T-cell (primary cell): ENCODE measurements at regions not wholly inside any gene's neighbourhood (a gene's known extent, or its start where the extent isn't known, plus 50 kb on each side); places are given as distances from the start of the nearest gene placed in this dataset.
"Not testable (repeated sequence)": the region's sequence is repeated elsewhere in the genome, so short reads cannot be mapped to it uniquely, and the experiment has no call there.

Experiments used
- ATAC-seq, 4 experiments: fragments of 200-7000 bp in 3 of 4; fragments of 150-1000 bp in 1 of 4; cut with Tn5 transposase; replicated peaks in 1 of 4; 1 replicate in 3 of 4; 2 replicates in 1 of 4; pipeline ENCODE4 v1.10.0; 2021; ENCODE audit warnings: moderate library complexity in 3 of 4, mild to moderate bottlenecking in 2 of 4, moderate number of reproducible peaks in 1 of 4
- CTCF ChIA-PET, 2 donors: fragments of 300-600 bp; sonication (Branson Sonifier 250); formaldehyde crosslinking; loops; one replicate each; lab custom pipeline; 2022; ENCODE audit warnings: antibody characterized with exemption in 2 of 2; lab: Charles Lee
- POLR2A ChIA-PET, 2 donors: fragments of 300-600 bp; sonication (Branson Sonifier 250); formaldehyde crosslinking; loops; one replicate each; lab custom pipeline; 2022; ENCODE audit warnings: antibody characterized with exemption in 2 of 2; lab: Charles Lee
- DNase-seq, 35 experiments: peaks; one replicate each; pipeline versions ENCODE4 v3.0.0 to v3.0.0-alpha.2; 2013 to 2023
- H3K27ac ChIP-seq: one replicate; pipeline ENCODE4 v1.5.1; 2013; ENCODE audit warnings: low read length
- H3K27me3 ChIP-seq, 2 experiments: replicated peaks in 1 of 2; 1 replicate in 1 of 2; 2 replicates in 1 of 2; pipeline versions ENCODE4 v1.6.1 to v1.7.0; 2013; ENCODE audit warnings: low read length in 1 of 2, mixed read lengths in 1 of 2; ENCODE audit not compliant: control insufficient read depth in 2 of 2, insufficient read depth in 2 of 2; ENCODE audit errors: extremely low read depth in 1 of 2
- H3K36me3 ChIP-seq, 2 donors: 1 replicate in 1 of 2; 2 replicates in 1 of 2; pipeline versions ENCODE4 v1.6.1 to v1.7.0; 2013; ENCODE audit warnings: low read length in 1 of 2; ENCODE audit not compliant: control insufficient read depth in 2 of 2, insufficient read depth in 1 of 2; ENCODE audit errors: extremely low read depth in 1 of 2
- H3K4me1 ChIP-seq, 2 experiments: 1 replicate in 1 of 2; 2 replicates in 1 of 2; pipeline versions ENCODE4 v1.6.1 to v1.7.0; 2013; ENCODE audit warnings: low read length in 2 of 2, mixed read lengths in 1 of 2; ENCODE audit not compliant: insufficient read depth in 2 of 2, control insufficient read depth in 1 of 2; ENCODE audit errors: extremely low read depth in 1 of 2
- H3K4me3 ChIP-seq, 2 donors: 1 replicate in 1 of 2; 2 replicates in 1 of 2; pipeline versions ENCODE4 v1.5.1 to v1.7.0; 2013; ENCODE audit warnings: mild to moderate bottlenecking in 2 of 2, low read length in 1 of 2, moderate library complexity in 1 of 2; ENCODE audit not compliant: control insufficient read depth in 1 of 2; ENCODE audit errors: extremely low read depth in 1 of 2
- H3K9me3 ChIP-seq: 2 replicates; pipeline ENCODE4 v1.7.0; 2013
- H3K27ac Mint-ChIP-seq, 2 donors: one replicate each; pipeline ENCODE4 v1.8.0; 2020 to 2021; ENCODE audit warnings: mild to moderate bottlenecking in 2 of 2, mixed read lengths in 2 of 2
- H3K27me3 Mint-ChIP-seq, 2 donors: one replicate each; pipeline ENCODE4 v1.8.0; 2021 to 2022; ENCODE audit warnings: mixed read lengths in 2 of 2
- H3K36me3 Mint-ChIP-seq: one replicate; pipeline ENCODE4 v1.8.0; 2021; ENCODE audit warnings: mixed read lengths
- H3K4me1 Mint-ChIP-seq, 3 donors: one replicate each; pipeline ENCODE4 v1.8.0; 2020 to 2022; ENCODE audit warnings: mixed read lengths in 3 of 3, mild to moderate bottlenecking in 1 of 3
- H3K4me3 Mint-ChIP-seq, 3 donors: one replicate each; pipeline ENCODE4 v1.8.0; 2020 to 2022; ENCODE audit warnings: mild to moderate bottlenecking in 3 of 3, mixed read lengths in 3 of 3, moderate library complexity in 3 of 3
- H3K9me3 Mint-ChIP-seq, 3 donors: one replicate each; pipeline ENCODE4 v1.8.0; 2020 to 2022; ENCODE audit warnings: mixed read lengths in 3 of 3
- WGBS: methylation state at CpG from one replicate; pipeline ENCODE4 v1.1.5; 2013; ENCODE audit warnings: missing lambda C conversion rate; ENCODE audit not compliant: insufficient coverage; 5-methylcytosine and 5-hydroxymethylcytosine counted together

DNA sequence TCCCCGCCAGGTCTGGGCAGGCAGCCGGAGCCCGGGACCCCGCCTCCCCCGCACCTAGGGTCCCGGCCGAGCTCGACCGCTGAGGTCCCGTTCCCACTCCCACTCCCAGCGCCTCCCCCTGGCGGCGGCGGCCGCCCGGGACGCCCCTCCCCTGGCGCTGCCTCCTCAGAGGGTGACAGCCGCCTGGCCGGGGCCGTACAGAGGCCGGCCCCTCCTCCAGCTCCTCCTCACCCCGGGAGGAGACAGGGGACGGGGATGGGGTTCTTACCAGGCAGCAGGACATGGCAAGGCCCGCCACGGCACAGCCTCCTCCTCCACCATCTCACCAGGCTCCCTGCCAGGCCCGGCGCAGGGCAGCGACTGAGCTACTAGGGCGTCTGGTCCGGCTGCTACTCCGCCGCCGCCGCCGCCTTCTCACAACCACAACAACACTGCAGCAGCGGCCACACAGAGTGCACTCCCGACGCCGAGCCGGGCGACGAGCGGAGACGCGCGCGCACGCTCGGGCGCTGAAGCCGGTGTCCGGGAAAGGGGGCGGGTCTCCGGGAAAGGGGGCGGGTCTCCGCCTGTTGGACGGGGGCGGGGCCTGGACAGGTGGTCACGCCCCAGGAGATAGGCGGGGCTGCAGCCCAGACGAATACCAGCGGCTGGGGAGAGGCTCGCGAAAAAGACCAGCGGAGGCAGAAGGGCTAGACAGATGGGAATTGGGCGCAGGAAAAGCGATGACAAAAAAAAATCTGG, 115.4 kb downstream of the POTEB3 start:
- H3K4me3 ChIP-seq, H3K36me3 Mint-ChIP-seq, POLR2A ChIA-PET, H3K27ac Mint-ChIP-seq, CTCF ChIA-PET, H3K36me3 ChIP-seq, H3K27me3 ChIP-seq, H3K27ac ChIP-seq, H3K9me3 Mint-ChIP-seq, H3K4me1 ChIP-seq, H3K27me3 Mint-ChIP-seq, H3K9me3 ChIP-seq, H3K4me1 Mint-ChIP-seq: not testable (repeated sequence)
- peak; percentile 67 to 83 (median 82) for ATAC-seq
- WGBS, result no CpG with 5 or more reads among the region's 68 CpGs
- H3K4me3 Mint-ChIP-seq, result peak overlapping the region; percentile 46 to 61 (median 58)
- DNase-seq, result peak in 8 of 35 experiments; percentile 0 to 27 (median 14)

DNA sequence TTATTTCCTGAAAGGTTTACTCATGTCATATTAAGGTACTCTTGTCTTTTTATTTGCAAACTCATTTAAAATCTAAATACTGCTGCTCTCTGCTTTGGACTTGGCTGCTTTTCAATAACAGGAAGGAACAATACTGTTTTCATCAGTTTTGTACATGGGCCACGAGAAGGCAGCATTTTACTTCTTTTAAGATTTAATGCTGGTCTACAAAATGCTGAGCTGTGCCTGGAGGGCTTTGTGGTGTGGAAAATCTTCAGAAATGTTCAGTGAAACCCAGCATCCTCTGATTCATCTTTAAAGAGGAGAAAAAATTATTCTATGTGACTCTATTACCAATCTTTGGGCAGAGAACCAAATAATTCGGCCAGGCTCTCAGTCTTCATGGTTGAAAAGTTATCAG, 155.9 kb downstream of the POTEB3 start:
- H3K4me1 Mint-ChIP-seq, POLR2A ChIA-PET, H3K27me3 Mint-ChIP-seq, H3K36me3 ChIP-seq, H3K4me3 ChIP-seq, H3K27ac Mint-ChIP-seq, H3K27me3 ChIP-seq, H3K27ac ChIP-seq, H3K36me3 Mint-ChIP-seq, H3K4me3 Mint-ChIP-seq, H3K9me3 ChIP-seq, H3K4me1 ChIP-seq, DNase-seq, H3K9me3 Mint-ChIP-seq: not testable (repeated sequence)
- WGBS, result no CpG with 5 or more reads among the region's 2 CpGs
- ATAC-seq, result peak; percentile 52 to 79 (median 69)
- CTCF ChIA-PET, result interaction anchor here in 1 of 2 donors (0.6 to 0.9 kb wide), 3 partner anchors 11 to 15 kb away, joined by 3 to 4 read pairs (median 3); no protein-coding TSS in a partner anchor

DNA sequence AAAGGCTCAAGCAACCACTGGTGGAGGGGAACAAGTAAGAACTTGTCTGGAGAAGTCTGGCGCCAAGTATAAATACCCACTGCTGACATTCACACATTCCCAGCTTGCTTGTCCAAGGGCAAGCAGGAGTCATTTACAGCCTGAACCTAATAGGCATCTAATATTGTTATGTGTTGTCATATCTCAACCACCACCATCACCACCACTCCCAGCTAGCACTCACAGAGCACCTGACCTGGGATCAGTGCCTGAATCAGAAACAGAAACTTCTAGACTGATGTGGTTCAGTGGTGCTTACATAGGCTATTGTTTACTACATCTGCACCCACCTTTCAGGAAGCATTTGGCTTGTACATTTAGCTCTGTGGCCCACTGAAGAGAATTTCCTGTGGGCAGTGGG, 157.1 kb downstream of the POTEB3 start:
- H3K27ac ChIP-seq, DNase-seq, CTCF ChIA-PET, H3K36me3 ChIP-seq, H3K27ac Mint-ChIP-seq, POLR2A ChIA-PET, H3K4me1 ChIP-seq, H3K4me1 Mint-ChIP-seq, H3K4me3 Mint-ChIP-seq, H3K36me3 Mint-ChIP-seq, H3K27me3 ChIP-seq, H3K4me3 ChIP-seq, H3K9me3 ChIP-seq, H3K9me3 Mint-ChIP-seq, H3K27me3 Mint-ChIP-seq: not testable (repeated sequence)
- no CpG with 5 or more reads among the region's 1 CpG for WGBS
- peak; percentile 24 to 66 (median 57) for ATAC-seq

DNA sequence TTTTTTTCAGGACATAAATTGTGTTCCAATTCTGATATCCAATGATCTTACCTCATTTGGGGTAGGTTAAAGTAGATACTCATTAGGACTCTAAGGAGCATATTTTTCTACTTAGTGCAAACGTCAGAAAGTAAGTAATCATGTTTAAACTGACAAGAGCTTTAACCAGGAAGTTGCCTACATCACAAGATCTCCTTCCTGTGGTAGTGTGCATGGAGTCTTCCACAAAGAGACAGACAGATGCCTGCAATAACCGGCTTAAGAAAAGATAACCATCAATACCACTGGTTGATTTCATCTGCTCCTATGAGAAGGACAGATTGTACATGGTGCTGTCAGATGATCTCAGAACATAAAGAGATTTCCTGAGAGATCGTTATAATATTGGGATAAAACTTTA, 160.0 kb downstream of the POTEB3 start:
- H3K36me3 Mint-ChIP-seq, H3K36me3 ChIP-seq, POLR2A ChIA-PET, H3K4me1 Mint-ChIP-seq, H3K27me3 Mint-ChIP-seq, DNase-seq, H3K27me3 ChIP-seq, H3K9me3 Mint-ChIP-seq, H3K4me3 Mint-ChIP-seq, H3K4me1 ChIP-seq, H3K9me3 ChIP-seq, H3K27ac ChIP-seq, H3K27ac Mint-ChIP-seq, H3K4me3 ChIP-seq: not testable (repeated sequence)
- no CpG with 5 or more reads among the region's 3 CpGs for WGBS
- peak; percentile 30 to 65 (median 56) for ATAC-seq
- CTCF ChIA-PET, result interaction anchor here in 1 of 2 donors (0.6 kb wide), 1 partner anchor 1819 kb away, joined by 5 read pairs; no protein-coding TSS in a partner anchor

DNA sequence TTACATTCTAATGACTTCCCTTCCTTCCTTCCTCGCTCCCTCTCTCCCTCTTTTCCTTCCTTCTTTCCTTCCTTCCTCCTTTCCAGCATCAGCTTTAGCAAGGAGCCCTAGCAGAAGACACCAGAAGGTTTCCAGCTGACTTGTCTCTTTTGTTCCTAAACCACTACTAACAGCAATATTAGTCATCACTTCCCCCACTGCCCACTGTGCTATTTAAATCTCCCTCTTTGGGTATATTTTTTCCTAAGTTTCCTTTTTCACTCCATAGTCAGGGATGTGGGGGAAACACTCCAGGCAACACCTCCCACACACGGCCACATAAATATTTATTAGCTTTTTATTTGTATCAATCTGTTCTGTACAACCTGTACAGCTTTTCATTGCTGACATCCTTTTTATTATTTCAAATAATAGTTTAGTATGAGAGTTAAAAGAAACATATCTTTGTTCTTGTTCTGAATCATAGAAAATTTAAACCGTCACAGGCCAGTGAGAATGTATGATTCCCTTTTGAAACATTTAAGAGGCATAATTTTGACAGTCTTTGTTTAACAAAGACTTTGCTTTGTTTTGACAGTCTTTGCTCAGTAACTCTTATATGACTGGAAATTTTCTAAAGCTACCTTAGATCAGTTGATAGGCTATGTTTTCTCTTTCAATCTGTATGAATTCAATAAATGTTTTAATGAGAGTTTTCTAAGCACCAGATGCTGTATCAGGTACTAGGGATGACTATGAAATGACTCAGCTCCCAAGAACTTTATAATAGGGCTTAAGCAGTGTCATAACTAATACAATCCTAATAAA, 167.9 kb downstream of the POTEB3 start:
- peaks cover 2 to 12% of the 10 kb centered on the region in 2 donors for H3K27me3 Mint-ChIP-seq
- WGBS, result 43% methylated on average over 2 of the region's 3 CpGs
- H3K4me3 ChIP-seq, POLR2A ChIA-PET, DNase-seq, H3K27ac Mint-ChIP-seq, H3K36me3 ChIP-seq, H3K9me3 Mint-ChIP-seq, H3K27me3 ChIP-seq, H3K36me3 Mint-ChIP-seq, H3K4me1 Mint-ChIP-seq, H3K4me3 Mint-ChIP-seq, H3K27ac ChIP-seq, H3K9me3 ChIP-seq, H3K4me1 ChIP-seq: not testable (repeated sequence)
- CTCF ChIA-PET, result interaction anchor here (0.6 to 1.5 kb wide), 3 partner anchors 10 to 1008 kb away, joined by 3 to 4 read pairs (median 3); no protein-coding TSS in a partner anchor
- peak in 1 of 4 experiments; percentile 6 for ATAC-seq

DNA sequence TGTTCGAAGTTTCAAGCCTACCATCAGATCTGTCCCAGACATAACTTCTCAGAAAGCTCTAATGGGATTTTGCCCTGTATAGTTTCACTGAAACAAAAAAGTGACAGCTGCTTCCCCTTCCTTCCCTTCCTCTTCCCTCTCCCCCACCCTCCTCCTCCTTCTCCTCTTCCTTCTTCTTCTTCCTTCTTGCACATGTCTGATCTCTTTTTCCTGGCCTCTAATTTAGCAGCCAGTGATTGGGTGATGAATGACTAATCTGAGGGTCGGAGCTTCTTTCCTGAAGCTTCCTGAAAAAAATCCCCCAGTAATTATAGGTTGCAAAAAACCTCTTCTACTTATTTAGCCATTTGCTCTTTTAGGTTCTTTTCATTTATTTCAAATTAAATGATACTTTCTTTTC, 168.7 kb downstream of the POTEB3 start:
- H3K27me3 Mint-ChIP-seq, result peaks cover 4 to 12% of the 10 kb centered on the region in 2 donors
- CTCF ChIA-PET, result interaction anchor here in 1 of 2 donors (0.6 to 1.5 kb wide), 2 partner anchors 13 to 14 kb away, joined by 4 to 6 read pairs; no protein-coding TSS in a partner anchor
- H3K9me3 Mint-ChIP-seq, result no peaks in the 10 kb centered on the region

More for the DNA sequence above, 168.7 kb downstream of the POTEB3 start:
- no peak overlapping the region for H3K27ac Mint-ChIP-seq
- no peaks in the 10 kb centered on the region for H3K36me3 ChIP-seq
- H3K27me3 ChIP-seq, result peaks cover 6% of the 10 kb centered on the region in 2 experiments
- 44% methylated on average over 2 of the region's 2 CpGs for WGBS
- no peak for DNase-seq
- no peaks in the 10 kb centered on the region for H3K4me1 ChIP-seq
- no peak overlapping the region for H3K4me3 ChIP-seq
- ATAC-seq, result no peak
- H3K36me3 Mint-ChIP-seq, result no peaks in the 10 kb centered on the region
- no peaks in the 10 kb centered on the region for H3K4me1 Mint-ChIP-seq
- H3K9me3 ChIP-seq, result no peaks in the 10 kb centered on the region
- POLR2A ChIA-PET, result interaction anchor here in 1 of 2 donors (0.7 kb wide), 1 partner anchor 601 kb away, joined by 5 read pairs; no protein-coding TSS in a partner anchor
- H3K27ac ChIP-seq, result no peak overlapping the region
- no peak overlapping the region for H3K4me3 Mint-ChIP-seq
